Neural crest cell (in vitro differentiated cells): ENCODE measurements at regions not wholly inside any gene's neighbourhood (a gene's known extent, or its start where the extent isn't known, plus 50 kb on each side); places are given as distances from the start of the nearest gene placed in this dataset.

Experiments used
- DNase-seq: peaks from one replicate; pipeline ENCODE4 v3.0.0; 2021; ENCODE audit warnings: low read depth, mixed read lengths, low spot score
- H3K27ac Mint-ChIP-seq: one replicate; pipeline ENCODE4 v1.8.0; 2021; ENCODE audit warnings: mild to moderate bottlenecking, mixed read lengths; ENCODE audit not compliant: unreplicated experiment
- H3K27me3 Mint-ChIP-seq: 2 replicates; pipeline ENCODE4 v1.8.0; 2021; ENCODE audit warnings: low read depth, mild to moderate bottlenecking, mixed read lengths
- H3K36me3 Mint-ChIP-seq: 2 replicates; pipeline ENCODE4 v1.8.0; 2021; ENCODE audit warnings: low read depth, mild to moderate bottlenecking, mixed read lengths
- H3K4me1 Mint-ChIP-seq: 2 replicates; pipeline ENCODE4 v1.8.0; 2021; ENCODE audit warnings: mixed read lengths
- H3K4me3 Mint-ChIP-seq: one replicate; pipeline ENCODE4 v1.8.0; 2021; ENCODE audit warnings: mild to moderate bottlenecking, mixed read lengths
- H3K9me3 Mint-ChIP-seq: 2 replicates; pipeline ENCODE4 v1.8.0; 2021; ENCODE audit warnings: mixed read lengths
- CTCF ChIP-seq: fragments of 200-600 bp; sonication (generic); conservative IDR thresholded peaks from 2 replicates; pipeline ENCODE4 v1.5.0; 2021; ENCODE audit warnings: antibody characterized with exemption, mild to moderate bottlenecking

DNA sequence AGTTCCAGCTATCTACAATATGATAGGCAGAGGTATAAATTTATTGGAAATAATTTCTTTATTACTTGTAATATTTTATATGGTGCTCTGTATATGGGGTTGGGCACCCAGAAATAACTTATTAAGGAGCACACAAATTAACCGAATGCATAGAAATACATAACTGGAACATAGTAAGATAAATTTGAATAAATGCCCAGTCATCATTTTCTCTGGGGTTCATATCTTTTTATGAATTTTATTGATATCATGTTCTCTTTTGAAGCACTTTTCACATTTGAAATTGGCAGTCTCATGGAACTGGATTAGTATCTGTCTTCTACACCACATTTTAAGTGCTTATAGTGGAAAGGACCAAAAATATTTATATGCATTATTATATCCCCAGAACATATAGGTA is 122.0 kb downstream of the PCDH7 start:
- Mint-ChIP-seq H3K4me3 (no peak overlapping the region), H3K36me3 (no peaks in the 10 kb centered on the region), H3K27me3 (no peaks in the 10 kb centered on the region), H3K27ac (no peak overlapping the region), H3K4me1 (peaks cover 3% of the 10 kb centered on the region), H3K9me3 (no peaks in the 10 kb centered on the region)
- no peak for DNase-seq
- TF ChIP-seq CTCF = no peak

- Mint-ChIP-seq H3K36me3 (no peaks in the 10 kb centered on the region), H3K27me3 (no peaks in the 10 kb centered on the region), H3K27ac (no peak overlapping the region), H3K4me3 (no peak overlapping the region), H3K4me1 (no peaks in the 10 kb centered on the region), H3K9me3 (no peaks in the 10 kb centered on the region)
- DNase-seq = no peak
- no peak for TF ChIP-seq CTCF
These were observed 122.5 kb downstream of the PCDH7 start for GRCh38 chr4:30842689-30843088.

GRCh38 chr4:30844861-30845582 is 124.9 kb downstream of the PCDH7 start:
- Mint-ChIP-seq H3K4me1 (no peaks in the 10 kb centered on the region), H3K36me3 (no peaks in the 10 kb centered on the region), H3K27me3 (no peaks in the 10 kb centered on the region), H3K9me3 (no peaks in the 10 kb centered on the region), H3K4me3 (no peak overlapping the region), H3K27ac (no peak overlapping the region)
- DNase-seq = no peak
- no peak for TF ChIP-seq CTCF

GRCh38 chr4:30847167-30847566 is 127.0 kb downstream of the PCDH7 start:
- Mint-ChIP-seq H3K36me3 (no peaks in the 10 kb centered on the region), H3K4me1 (no peaks in the 10 kb centered on the region), H3K4me3 (no peak overlapping the region), H3K27ac (no peak overlapping the region), H3K27me3 (no peaks in the 10 kb centered on the region), H3K9me3 (no peaks in the 10 kb centered on the region)
- TF ChIP-seq CTCF = no peak
- no peak for DNase-seq

GRCh38 chr4:30847958-30848357 is 127.8 kb downstream of the PCDH7 start:
- H3K27ac Mint-ChIP-seq = no peak overlapping the region
- no peaks in the 10 kb centered on the region for H3K27me3 Mint-ChIP-seq
- no peaks in the 10 kb centered on the region for H3K4me1 Mint-ChIP-seq
- H3K36me3 Mint-ChIP-seq = no peaks in the 10 kb centered on the region
- TF ChIP-seq CTCF = no peak
- no peaks in the 10 kb centered on the region for H3K9me3 Mint-ChIP-seq
- no peak overlapping the region for H3K4me3 Mint-ChIP-seq
- DNase-seq = no peak
